Prostate gland (tissue), 2 donors: ENCODE measurements at regions not wholly inside any gene's neighbourhood (a gene's known extent, or its start where the extent isn't known, plus 50 kb on each side); places are given as distances from the start of the nearest gene placed in this dataset.

Experiments used
- CTCF ChIP-seq, 4 experiments: fragments of 200-600 bp in 2 of 4; fragments of 450-650 bp in 2 of 4; sonication (generic) in 2 of 4; IDR thresholded peaks; 1 replicate in 3 of 4; 2 replicates in 1 of 4; pipeline ENCODE4 v1.5.1; 2016 to 2019; ENCODE audit warnings: antibody characterized with exemption in 4 of 4, mild to moderate bottlenecking in 2 of 4, moderate library complexity in 2 of 4
- POLR2AphosphoS5 ChIP-seq: sonication (generic); formaldehyde crosslinking; IDR thresholded peaks from one replicate; pipeline ENCODE4 v1.6.1; 2017; ENCODE audit warnings: antibody characterized with exemption

GRCh38 chr7:9719721-9720120 is 1254.0 kb upstream of the PHF14 start:
- TF ChIP-seq CTCF (IDR thresholded peaks at IDR 0.05) (no peak), POLR2AphosphoS5 (no peak)
